GM12878 (cell line): ENCODE measurements at regions not wholly inside any gene's neighbourhood (a gene's known extent, or its start where the extent isn't known, plus 50 kb on each side); places are given as distances from the start of the nearest gene placed in this dataset.

Source experiments
- ATAC-seq: fragments of 200-7000 bp; cut with Tn5 transposase; 3 replicates; pipeline ENCODE4 v1.9.1; 2020; ENCODE audit warnings: mild to moderate bottlenecking, moderate library complexity
- BruUV-seq: library from RNA; stranded (reverse); fragments of 400-500 nt; replicated peaks from 2 replicates; lab custom pipeline; 2021; lab: Mats Ljungman, UMichigan
- CTCF ChIA-PET: fragments of 300-600 bp; sonication (Branson Sonifier 250); formaldehyde crosslinking; extraction: SDS; loops from one replicate; lab custom pipeline; 2021; ENCODE audit warnings: inconsistent platforms; lab: Yijun Ruan, JAX
- POLR2A ChIA-PET: fragments of 350-600 bp; formaldehyde crosslinking; extraction: SDS; loops from one replicate; lab custom pipeline; 2021; ENCODE audit warnings: inconsistent platforms; lab: Charles Lee
- RAD21 ChIA-PET: fragments of 300-600 bp; sonication (Branson Sonifier 250); formaldehyde crosslinking; loops from one replicate; lab custom pipeline; 2023; ENCODE audit warnings: antibody characterized with exemption; ENCODE audit not compliant: unreplicated experiment; lab: Charles Lee
- SMC1A ChIA-PET: fragments of 300-600 bp; sonication (Branson Sonifier 250); formaldehyde crosslinking; loops from one replicate; lab custom pipeline; 2023; ENCODE audit not compliant: unreplicated experiment, uncharacterized antibody; lab: Charles Lee
- DNase-seq: peaks from one replicate; pipeline ENCODE4 v3.0.0-alpha.2; 2011; ENCODE audit warnings: low read depth, low spot score
- FAIRE-seq: peaks from 3 replicates; lab custom pipeline; 2011; peaks lifted over from hg19 to GRCh38; lab: Jason Lieb, UNC
- H2AFZ ChIP-seq: 2 replicates; pipeline ENCODE4 v1.6.0; 2011; ENCODE audit warnings: low read depth, low read length, control low read depth; ENCODE audit not compliant: control insufficient read depth
- H3K27ac ChIP-seq: 2 replicates; pipeline ENCODE4 v1.5.1; 2011; ENCODE audit warnings: control low read depth; ENCODE audit not compliant: control insufficient read depth, insufficient read depth
- H3K27me3 ChIP-seq, 2 experiments: replicated peaks in 1 of 2; 2 replicates each; pipeline versions ENCODE4 v1.6.0 to v1.6.1; 2011; ENCODE audit warnings: low read length in 1 of 2; ENCODE audit not compliant: control insufficient read depth in 2 of 2, insufficient read depth in 2 of 2
- H3K36me3 ChIP-seq, 2 experiments: 2 replicates each; pipeline ENCODE4 v1.5.1; 2011; ENCODE audit warnings: low read length in 1 of 2; ENCODE audit not compliant: control insufficient read depth in 2 of 2, insufficient read depth in 2 of 2
- H3K4me1 ChIP-seq: 2 replicates; pipeline ENCODE4 v1.6.1; 2011; ENCODE audit warnings: mild to moderate bottlenecking, low read length, moderate library complexity, mixed read lengths; ENCODE audit not compliant: control insufficient read depth, insufficient read depth
- H3K4me2 ChIP-seq: 2 replicates; pipeline ENCODE4 v1.6.0; 2011; ENCODE audit warnings: control low read depth; ENCODE audit not compliant: control insufficient read depth, insufficient read depth
- H3K4me3 ChIP-seq: fragments of 200-600 bp; sonication (generic); 2 replicates; pipeline ENCODE4 v1.5.1; 2016
- H3K79me2 ChIP-seq: 2 replicates; pipeline ENCODE4 v1.6.0; 2011; ENCODE audit warnings: low read length; ENCODE audit not compliant: control insufficient read depth, insufficient read depth
- H3K9ac ChIP-seq: 2 replicates; pipeline ENCODE4 v1.8.0; 2011; ENCODE audit warnings: low read length, control low read depth, mixed read lengths; ENCODE audit not compliant: control insufficient read depth, insufficient read depth
- H3K9me3 ChIP-seq: replicated peaks from 3 replicates; pipeline ENCODE4 v1.5.1; 2011; ENCODE audit warnings: mild to moderate bottlenecking, low read length; ENCODE audit not compliant: control insufficient read depth, insufficient read depth
- H4K20me1 ChIP-seq: 2 replicates; pipeline ENCODE4 v1.6.0; 2011; ENCODE audit not compliant: control insufficient read depth, insufficient read depth
- BRCA1 ChIP-seq: IDR thresholded peaks from 2 replicates; pipeline ENCODE4 v1.6.1; 2011; ENCODE audit warnings: low read depth, low read length, improper control_type of control experiment
- CHD2 ChIP-seq: IDR thresholded peaks from 2 replicates; pipeline ENCODE4 v1.6.1; 2011; ENCODE audit warnings: low read depth, low read length, improper control_type of control experiment, borderline replicate concordance
- EED ChIP-seq: sonication (generic); IDR thresholded peaks from 2 replicates; pipeline ENCODE4 v1.6.1; 2016; ENCODE audit warnings: antibody characterized with exemption, low read depth
- EZH2 ChIP-seq: IDR thresholded peaks from 2 replicates; pipeline ENCODE4 v1.6.1; 2012; ENCODE audit warnings: low read depth, mild to moderate bottlenecking, control low read depth, inconsistent platforms, low read length, borderline replicate concordance; ENCODE audit not compliant: control insufficient read depth
- HDAC6 ChIP-seq: fragments of 200-600 bp; sonication (generic); IDR thresholded peaks from one replicate; pipeline ENCODE4 v1.8.0; 2017; ENCODE audit warnings: antibody characterized with exemption; ENCODE audit not compliant: unreplicated experiment
- MYB ChIP-seq: fragments of 150-350 bp; IDR thresholded peaks from 2 replicates; pipeline ENCODE4 v1.6.1; 2014; ENCODE audit warnings: mild to moderate bottlenecking, low read depth, low read length, borderline replicate concordance
- NR2C1 ChIP-seq: fragments of 450-650 bp; IDR thresholded peaks from 2 replicates; pipeline ENCODE4 v1.6.1; 2017; ENCODE audit warnings: antibody characterized with exemption, mild to moderate bottlenecking, moderate library complexity
- POLR2A ChIP-seq: IDR thresholded peaks from 2 replicates; pipeline ENCODE4 v1.6.1; 2011; ENCODE audit warnings: low read depth, mild to moderate bottlenecking, low read length
- RELA ChIP-seq: fragments of 450-650 bp; IDR thresholded peaks from 2 replicates; pipeline ENCODE4 v1.8.0; 2014; ENCODE audit warnings: borderline replicate concordance; ENCODE audit not compliant: partially characterized antibody
- TBL1XR1 ChIP-seq: IDR thresholded peaks from 2 replicates; pipeline ENCODE4 v1.6.1; 2012; ENCODE audit warnings: low read depth, low read length, improper control_type of control experiment
- WGBS: methylation state at CpG from one replicate; pipeline ENCODE4 v1.1.6; 2016; ENCODE audit warnings: low lambda C conversion rate; ENCODE audit not compliant: insufficient replicate concordance, insufficient coverage; ENCODE audit errors: missing lambda C conversion rate; 5-methylcytosine and 5-hydroxymethylcytosine counted together
- in situ Hi-C: fragments of 300-500 bp; cut with MboI; formaldehyde crosslinking; loops from 9 replicates; pipeline ENCODE4 v1.14.3; 2018; ENCODE audit warnings: mixed read lengths
- intact Hi-C: fragments of 100-400 bp; cut with micrococcal nuclease; formaldehyde crosslinking; loops from one replicate; pipeline ENCODE4 v1.14.2; 2022; ENCODE audit not compliant: unreplicated experiment
- TF ChIP-seq, protein P1 (sequence below): fragments of 450-650 bp; IDR thresholded peaks from 2 replicates; pipeline ENCODE4 v1.6.1; 2017; ENCODE audit warnings: mild to moderate bottlenecking, moderate library complexity
- TF ChIP-seq, protein P2 (sequence below), 3 experiments: IDR thresholded peaks in 2 of 3; conservative IDR thresholded peaks in 1 of 3; 2 replicates each; pipeline ENCODE4 v1.5.1; 2011; ENCODE audit warnings: low read depth in 3 of 3, low read length in 3 of 3, mild to moderate bottlenecking in 3 of 3, control low read depth in 2 of 3, moderate library complexity in 2 of 3, inconsistent platforms in 1 of 3, mixed read lengths in 1 of 3; ENCODE audit not compliant: control insufficient read depth in 2 of 3, insufficient read depth in 1 of 3; ENCODE audit errors: extremely low read depth in 1 of 3

DNA sequence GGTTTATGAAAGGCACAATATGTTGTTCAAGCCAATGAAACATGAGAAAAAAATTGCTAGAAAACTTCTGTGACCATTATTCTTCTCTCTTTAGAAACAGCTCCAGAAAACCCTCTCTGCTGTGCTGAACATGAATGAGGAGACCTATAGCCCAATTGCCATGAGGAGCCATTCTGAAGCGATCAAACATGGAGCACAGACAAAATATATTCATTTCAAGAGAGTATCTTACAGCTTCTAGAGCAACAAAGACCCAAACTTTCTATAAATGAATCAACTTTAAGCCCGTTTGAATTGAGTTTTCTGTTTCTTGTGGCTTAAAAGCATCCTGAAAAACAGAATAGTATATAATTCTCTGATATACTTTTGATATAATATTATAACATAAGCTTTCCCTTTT lies 83.4 kb upstream of the UCN3 start:
- SMC1A ChIA-PET: interaction anchor here (0.7 to 1.1 kb wide), 2 partner anchors 466 to 489 kb away, joined by 3 read pairs; no protein-coding TSS in a partner anchor
- Histone ChIP-seq H3K4me2 (no peak overlapping the region), H3K27me3 (no peaks in the 10 kb centered on the region), H3K9me3 (no peaks in the 10 kb centered on the region), H4K20me1 (no peaks in the 10 kb centered on the region), H3K4me1 (no peaks in the 10 kb centered on the region), H3K9ac (no peak overlapping the region), H3K36me3 (no peaks in the 10 kb centered on the region), H3K4me3 (no peak overlapping the region), H2AFZ (no peak overlapping the region), H3K79me2 (no peaks in the 10 kb centered on the region), H3K27ac (no peak overlapping the region)
- no TSS peak for BruUV-seq
- intact Hi-C loops: no loop called here
- no peak for FAIRE-seq
- RAD21 ChIA-PET: no interaction called here
- CTCF ChIA-PET: interaction anchor here (0.7 to 2.7 kb wide), 4 partner anchors 12 to 467 kb away, joined by 4 to 11 read pairs (median 4); no protein-coding TSS in a partner anchor
- POLR2A ChIA-PET: no interaction called here
- ATAC-seq: no peak
- TF ChIP-seq BRCA1: no peak
- TF ChIP-seq EED: no peak
- no peak for TF ChIP-seq HDAC6
- no peak for TF ChIP-seq RELA
- no peak for TF ChIP-seq MYB
- no peak for TF ChIP-seq TBL1XR1
- TF ChIP-seq POLR2A: no peak
- WGBS: 0% methylated on average over 2 of the region's 2 CpGs
- no peak for DNase-seq
- in situ Hi-C loops: loop anchor here (10.0 kb wide), 1 partner anchor 437 kb away; no protein-coding TSS in a partner anchor

DNA sequence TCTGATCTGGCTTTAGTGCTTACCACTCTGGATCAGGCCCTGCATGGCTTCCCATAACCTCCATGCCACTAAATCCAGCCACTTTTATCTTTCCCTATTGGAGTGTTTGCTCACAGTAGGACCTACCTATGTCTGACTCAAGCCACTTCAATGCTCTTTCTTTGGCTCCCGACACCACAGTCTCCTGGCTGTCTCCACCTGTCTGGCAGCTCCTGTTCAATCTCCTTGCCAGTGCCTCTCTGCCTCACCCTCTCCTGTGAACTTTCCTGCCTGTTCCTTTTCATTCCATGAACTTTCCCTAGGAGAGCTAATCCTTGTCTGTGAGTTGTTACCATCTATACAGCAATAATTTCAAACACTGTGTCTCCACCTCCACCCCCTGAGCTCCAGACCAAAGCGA lies 82.6 kb upstream of the UCN3 start:
- no peaks in the 10 kb centered on the region for H3K79me2 ChIP-seq
- no peaks in the 10 kb centered on the region for H3K27me3 ChIP-seq
- H3K4me3 ChIP-seq: no peak overlapping the region
- ChIA-PET RAD21 (no interaction called here), SMC1A (interaction anchor here (1.1 to 1.4 kb wide), 2 partner anchors 431 to 467 kb away, joined by 3 read pairs; no protein-coding TSS in a partner anchor), POLR2A (no interaction called here), CTCF (interaction anchor here (0.7 to 2.7 kb wide), 5 partner anchors 13 to 832 kb away, joined by 3 to 11 read pairs (median 4); no protein-coding TSS in a partner anchor)
- intact Hi-C loops: loop anchor here (2.0 kb wide), 1 partner anchor 433 kb away; no protein-coding TSS in a partner anchor
- no peaks in the 10 kb centered on the region for H4K20me1 ChIP-seq
- no peak overlapping the region for H2AFZ ChIP-seq
- DNase-seq (no peak), FAIRE-seq (no peak), ATAC-seq (no peak)
- no peaks in the 10 kb centered on the region for H3K36me3 ChIP-seq
- no peak overlapping the region for H3K4me2 ChIP-seq
- no peak overlapping the region for H3K9ac ChIP-seq
- in situ Hi-C loops: loop anchor here (10.0 kb wide), 1 partner anchor 437 kb away; no protein-coding TSS in a partner anchor
- no peak overlapping the region for H3K27ac ChIP-seq
- WGBS: 82% methylated on average over 2 of the region's 2 CpGs
- H3K9me3 ChIP-seq: no peaks in the 10 kb centered on the region
- no peaks in the 10 kb centered on the region for H3K4me1 ChIP-seq
- no TSS peak for BruUV-seq
- TF ChIP-seq HDAC6: no peak
- TF ChIP-seq BRCA1: no peak
- no peak for TF ChIP-seq EZH2
- no peak for TF ChIP-seq NR2C1
- TF ChIP-seq, protein P1, sequence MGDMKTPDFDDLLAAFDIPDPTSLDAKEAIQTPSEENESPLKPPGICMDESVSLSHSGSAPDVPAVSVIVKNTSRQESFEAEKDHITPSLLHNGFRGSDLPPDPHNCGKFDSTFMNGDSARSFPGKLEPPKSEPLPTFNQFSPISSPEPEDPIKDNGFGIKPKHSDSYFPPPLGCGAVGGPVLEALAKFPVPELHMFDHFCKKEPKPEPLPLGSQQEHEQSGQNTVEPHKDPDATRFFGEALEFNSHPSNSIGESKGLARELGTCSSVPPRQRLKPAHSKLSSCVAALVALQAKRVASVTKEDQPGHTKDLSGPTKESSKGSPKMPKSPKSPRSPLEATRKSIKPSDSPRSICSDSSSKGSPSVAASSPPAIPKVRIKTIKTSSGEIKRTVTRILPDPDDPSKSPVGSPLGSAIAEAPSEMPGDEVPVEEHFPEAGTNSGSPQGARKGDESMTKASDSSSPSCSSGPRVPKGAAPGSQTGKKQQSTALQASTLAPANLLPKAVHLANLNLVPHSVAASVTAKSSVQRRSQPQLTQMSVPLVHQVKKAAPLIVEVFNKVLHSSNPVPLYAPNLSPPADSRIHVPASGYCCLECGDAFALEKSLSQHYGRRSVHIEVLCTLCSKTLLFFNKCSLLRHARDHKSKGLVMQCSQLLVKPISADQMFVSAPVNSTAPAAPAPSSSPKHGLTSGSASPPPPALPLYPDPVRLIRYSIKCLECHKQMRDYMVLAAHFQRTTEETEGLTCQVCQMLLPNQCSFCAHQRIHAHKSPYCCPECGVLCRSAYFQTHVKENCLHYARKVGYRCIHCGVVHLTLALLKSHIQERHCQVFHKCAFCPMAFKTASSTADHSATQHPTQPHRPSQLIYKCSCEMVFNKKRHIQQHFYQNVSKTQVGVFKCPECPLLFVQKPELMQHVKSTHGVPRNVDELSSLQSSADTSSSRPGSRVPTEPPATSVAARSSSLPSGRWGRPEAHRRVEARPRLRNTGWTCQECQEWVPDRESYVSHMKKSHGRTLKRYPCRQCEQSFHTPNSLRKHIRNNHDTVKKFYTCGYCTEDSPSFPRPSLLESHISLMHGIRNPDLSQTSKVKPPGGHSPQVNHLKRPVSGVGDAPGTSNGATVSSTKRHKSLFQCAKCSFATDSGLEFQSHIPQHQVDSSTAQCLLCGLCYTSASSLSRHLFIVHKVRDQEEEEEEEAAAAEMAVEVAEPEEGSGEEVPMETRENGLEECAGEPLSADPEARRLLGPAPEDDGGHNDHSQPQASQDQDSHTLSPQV: no peak
- TF ChIP-seq CHD2: no peak
- TF ChIP-seq, protein P2, sequence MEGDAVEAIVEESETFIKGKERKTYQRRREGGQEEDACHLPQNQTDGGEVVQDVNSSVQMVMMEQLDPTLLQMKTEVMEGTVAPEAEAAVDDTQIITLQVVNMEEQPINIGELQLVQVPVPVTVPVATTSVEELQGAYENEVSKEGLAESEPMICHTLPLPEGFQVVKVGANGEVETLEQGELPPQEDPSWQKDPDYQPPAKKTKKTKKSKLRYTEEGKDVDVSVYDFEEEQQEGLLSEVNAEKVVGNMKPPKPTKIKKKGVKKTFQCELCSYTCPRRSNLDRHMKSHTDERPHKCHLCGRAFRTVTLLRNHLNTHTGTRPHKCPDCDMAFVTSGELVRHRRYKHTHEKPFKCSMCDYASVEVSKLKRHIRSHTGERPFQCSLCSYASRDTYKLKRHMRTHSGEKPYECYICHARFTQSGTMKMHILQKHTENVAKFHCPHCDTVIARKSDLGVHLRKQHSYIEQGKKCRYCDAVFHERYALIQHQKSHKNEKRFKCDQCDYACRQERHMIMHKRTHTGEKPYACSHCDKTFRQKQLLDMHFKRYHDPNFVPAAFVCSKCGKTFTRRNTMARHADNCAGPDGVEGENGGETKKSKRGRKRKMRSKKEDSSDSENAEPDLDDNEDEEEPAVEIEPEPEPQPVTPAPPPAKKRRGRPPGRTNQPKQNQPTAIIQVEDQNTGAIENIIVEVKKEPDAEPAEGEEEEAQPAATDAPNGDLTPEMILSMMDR (IDR thresholded peaks at IDR 0.05 in 2 of 3, conservative IDR thresholded peaks at IDR 0.05 in 1 of 3; ENCODE audit: control insufficient read depth in 2 of 3, extremely low read depth in 1 of 3, insufficient read depth in 1 of 3, low read depth in 3 of 3, low read length in 3 of 3): no peak
